SU-DHL-6 (cell line): ENCODE measurements at regions not wholly inside any gene's neighbourhood (a gene's known extent, or its start where the extent isn't known, plus 50 kb on each side); places are given as distances from the start of the nearest gene placed in this dataset.

Source experiments
- EZH2phosphoT487 ChIP-seq: fragments of 200-600 bp; sonication (generic), shearing (Covaris generic); conservative IDR thresholded peaks from 2 replicates; pipeline ENCODE4 v1.6.1; 2018; ENCODE audit warnings: mild to moderate bottlenecking, antibody characterized with exemption, low read length, moderate library complexity, mixed read lengths
- TF ChIP-seq, protein P1 (sequence below): fragments of 200-600 bp; sonication (generic); IDR thresholded peaks from one replicate; pipeline ENCODE4 v1.5.1; 2017; ENCODE audit warnings: antibody characterized with exemption, mild to moderate bottlenecking, low read length, moderate library complexity; ENCODE audit not compliant: insufficient read depth, poor library complexity, severe bottlenecking

DNA sequence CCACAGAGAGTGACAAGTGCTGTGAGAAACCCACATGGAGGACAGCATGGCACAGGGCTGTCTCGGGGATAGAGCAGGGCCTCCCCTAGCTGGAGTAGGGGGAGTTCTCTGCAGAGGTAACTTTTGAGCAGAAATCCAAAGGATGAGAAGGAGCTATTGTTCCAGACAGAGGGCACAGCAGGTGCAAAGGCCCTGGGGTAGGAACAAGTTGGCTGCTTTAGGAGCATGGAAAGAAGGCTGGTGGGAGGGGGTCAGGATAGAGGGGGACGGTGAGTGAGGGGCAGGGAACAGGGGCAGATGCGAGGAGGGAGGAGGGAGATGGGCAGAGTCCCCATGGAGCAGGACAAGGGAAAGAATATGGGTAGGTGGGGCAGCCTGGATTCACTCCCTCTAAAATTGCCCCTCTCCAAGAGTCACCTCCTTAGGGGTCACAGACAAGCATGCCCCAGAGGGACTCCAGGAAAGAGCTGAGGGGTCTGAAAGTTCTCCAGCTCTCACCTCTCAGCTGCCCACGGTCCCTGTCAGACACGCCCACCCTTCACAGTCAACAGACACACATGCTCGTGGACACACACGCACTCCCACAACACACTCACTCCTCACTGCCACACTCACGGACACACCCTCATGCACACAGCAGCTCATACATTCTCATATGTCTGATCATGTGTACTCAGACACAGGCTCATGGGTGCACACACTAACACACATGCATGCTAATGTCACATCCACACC is 110.7 kb downstream of the LITAF start:
- TF ChIP-seq, protein P1, sequence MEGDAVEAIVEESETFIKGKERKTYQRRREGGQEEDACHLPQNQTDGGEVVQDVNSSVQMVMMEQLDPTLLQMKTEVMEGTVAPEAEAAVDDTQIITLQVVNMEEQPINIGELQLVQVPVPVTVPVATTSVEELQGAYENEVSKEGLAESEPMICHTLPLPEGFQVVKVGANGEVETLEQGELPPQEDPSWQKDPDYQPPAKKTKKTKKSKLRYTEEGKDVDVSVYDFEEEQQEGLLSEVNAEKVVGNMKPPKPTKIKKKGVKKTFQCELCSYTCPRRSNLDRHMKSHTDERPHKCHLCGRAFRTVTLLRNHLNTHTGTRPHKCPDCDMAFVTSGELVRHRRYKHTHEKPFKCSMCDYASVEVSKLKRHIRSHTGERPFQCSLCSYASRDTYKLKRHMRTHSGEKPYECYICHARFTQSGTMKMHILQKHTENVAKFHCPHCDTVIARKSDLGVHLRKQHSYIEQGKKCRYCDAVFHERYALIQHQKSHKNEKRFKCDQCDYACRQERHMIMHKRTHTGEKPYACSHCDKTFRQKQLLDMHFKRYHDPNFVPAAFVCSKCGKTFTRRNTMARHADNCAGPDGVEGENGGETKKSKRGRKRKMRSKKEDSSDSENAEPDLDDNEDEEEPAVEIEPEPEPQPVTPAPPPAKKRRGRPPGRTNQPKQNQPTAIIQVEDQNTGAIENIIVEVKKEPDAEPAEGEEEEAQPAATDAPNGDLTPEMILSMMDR: no peak
- TF ChIP-seq EZH2phosphoT487: no peak
